Stimulated activated CD4-positive, alpha-beta T cell treated with anti-CD3 and anti-CD28 coated beads, TNF-alpha, amount 100 ng/mL, for 1 hour (primary cell): ENCODE measurements at regions not wholly inside any gene's neighbourhood (a gene's known extent, or its start where the extent isn't known, plus 50 kb on each side); places are given as distances from the start of the nearest gene placed in this dataset.
"Not testable (repeated sequence)": the region's sequence is repeated elsewhere in the genome, so short reads cannot be mapped to it uniquely, and the experiment has no call there.

ENCODE experiments used
- DNase-seq, 3 donors: peaks; one replicate each; pipeline ENCODE4 v3.0.0-alpha.2; 2020; ENCODE audit warnings: low read depth in 3 of 3, low spot score in 1 of 3

GRCh38 chr3:178350763-178351162, 185.5 kb upstream of the KCNMB2 start:
- no peak for DNase-seq

- no peak for DNase-seq
Observed at GRCh38 chr3:178352326-178353005, 183.8 kb upstream of the KCNMB2 start.

- no peak for DNase-seq
Observed at GRCh38 chr3:178353006-178353694, 183.1 kb upstream of the KCNMB2 start.

- DNase-seq: no peak
Observed at GRCh38 chr3:178359728-178360127, 176.5 kb upstream of the KCNMB2 start.

- not testable (repeated sequence) for DNase-seq
Observed at GRCh38 chr3:178363048-178363447, 173.2 kb upstream of the KCNMB2 start.

- DNase-seq: no peak
Observed at GRCh38 chr3:178367817-178368617, 168.2 kb upstream of the KCNMB2 start.

GRCh38 chr3:178369006-178369405, 167.2 kb upstream of the KCNMB2 start:
- DNase-seq: no peak

GRCh38 chr3:178369811-178370210, 166.4 kb upstream of the KCNMB2 start:
- DNase-seq: no peak

- DNase-seq: no peak
Observed at GRCh38 chr3:178370387-178370786, 165.8 kb upstream of the KCNMB2 start.

- no peak for DNase-seq
Observed at GRCh38 chr3:178381555-178381954, 154.7 kb upstream of the KCNMB2 start.

- no peak for DNase-seq
Observed at GRCh38 chr3:178381971-178382448, 154.2 kb upstream of the KCNMB2 start.

- no peak for DNase-seq
Observed at GRCh38 chr3:178382449-178383061, 153.7 kb upstream of the KCNMB2 start.

- DNase-seq: no peak
Observed at GRCh38 chr3:178384321-178385230, 151.7 kb upstream of the KCNMB2 start.

- no peak for DNase-seq
Observed at GRCh38 chr3:178385280-178385952, 150.8 kb upstream of the KCNMB2 start.

- no peak for DNase-seq
Observed at GRCh38 chr3:178386401-178386800, 149.8 kb upstream of the KCNMB2 start.

GRCh38 chr3:178386880-178387279, 149.4 kb upstream of the KCNMB2 start:
- no peak for DNase-seq

- no peak for DNase-seq
Observed at GRCh38 chr3:178388473-178388872, 147.8 kb upstream of the KCNMB2 start.

- no peak for DNase-seq
Observed at GRCh38 chr3:178389258-178389657, 147.0 kb upstream of the KCNMB2 start.

GRCh38 chr3:178392511-178392926, 143.7 kb upstream of the KCNMB2 start:
- DNase-seq: no peak

GRCh38 chr3:178393146-178393545, 143.1 kb upstream of the KCNMB2 start:
- DNase-seq: no peak
